ENCODE measurements at regions not wholly inside any gene's neighbourhood (a gene's known extent, or its start where the extent isn't known, plus 50 kb on each side); places are given as distances from the start of the nearest gene placed in this dataset.

GRCh38 chr12:23005387-23005786 is 380.4 kb downstream of the ETNK1 start:
- ChIA-PET CTCF (no interaction called here), POLR2A (no interaction called here)
- no peaks in the 10 kb centered on the region for H3K9me3 Mint-ChIP-seq (ENCODE audit: unreplicated experiment)
- H3K27ac Mint-ChIP-seq (ENCODE audit: unreplicated experiment), result no peak overlapping the region
- DNase-seq, result no peak
- intact Hi-C loops (cut with micrococcal nuclease; ENCODE audit: unreplicated experiment), result no loop called here
- no peaks in the 10 kb centered on the region for H3K4me1 Mint-ChIP-seq (ENCODE audit: low read depth, unreplicated experiment)
- Histone ChIP-seq H3K4me1 (no peaks in the 10 kb centered on the region), H3K9me3 (no peaks in the 10 kb centered on the region), H3K27me3 (replicated peaks; ENCODE audit: control insufficient read depth, insufficient read depth, low read length) (no peaks in the 10 kb centered on the region), H3K4me3 (ENCODE audit: low read depth, low read length) (no peak overlapping the region), H3K36me3 (ENCODE audit: control insufficient read depth, insufficient read depth, low read length) (no peaks in the 10 kb centered on the region)
- TF ChIP-seq, protein P1, sequence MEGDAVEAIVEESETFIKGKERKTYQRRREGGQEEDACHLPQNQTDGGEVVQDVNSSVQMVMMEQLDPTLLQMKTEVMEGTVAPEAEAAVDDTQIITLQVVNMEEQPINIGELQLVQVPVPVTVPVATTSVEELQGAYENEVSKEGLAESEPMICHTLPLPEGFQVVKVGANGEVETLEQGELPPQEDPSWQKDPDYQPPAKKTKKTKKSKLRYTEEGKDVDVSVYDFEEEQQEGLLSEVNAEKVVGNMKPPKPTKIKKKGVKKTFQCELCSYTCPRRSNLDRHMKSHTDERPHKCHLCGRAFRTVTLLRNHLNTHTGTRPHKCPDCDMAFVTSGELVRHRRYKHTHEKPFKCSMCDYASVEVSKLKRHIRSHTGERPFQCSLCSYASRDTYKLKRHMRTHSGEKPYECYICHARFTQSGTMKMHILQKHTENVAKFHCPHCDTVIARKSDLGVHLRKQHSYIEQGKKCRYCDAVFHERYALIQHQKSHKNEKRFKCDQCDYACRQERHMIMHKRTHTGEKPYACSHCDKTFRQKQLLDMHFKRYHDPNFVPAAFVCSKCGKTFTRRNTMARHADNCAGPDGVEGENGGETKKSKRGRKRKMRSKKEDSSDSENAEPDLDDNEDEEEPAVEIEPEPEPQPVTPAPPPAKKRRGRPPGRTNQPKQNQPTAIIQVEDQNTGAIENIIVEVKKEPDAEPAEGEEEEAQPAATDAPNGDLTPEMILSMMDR (IDR thresholded peaks at IDR 0.05; ENCODE audit: insufficient read depth in 1 of 2, low read depth in 1 of 2, low read length in 1 of 2, severe bottlenecking in 1 of 2, unreplicated experiment in 1 of 2), result no peak
- H3K4me3 Mint-ChIP-seq (ENCODE audit: unreplicated experiment), result no peak overlapping the region
- BruUV-seq (replicated peaks), result no TSS peak
- H3K27me3 Mint-ChIP-seq (ENCODE audit: insufficient read depth, unreplicated experiment), result no peaks in the 10 kb centered on the region
- H3K36me3 Mint-ChIP-seq (ENCODE audit: insufficient read depth, unreplicated experiment), result no peaks in the 10 kb centered on the region

DNA sequence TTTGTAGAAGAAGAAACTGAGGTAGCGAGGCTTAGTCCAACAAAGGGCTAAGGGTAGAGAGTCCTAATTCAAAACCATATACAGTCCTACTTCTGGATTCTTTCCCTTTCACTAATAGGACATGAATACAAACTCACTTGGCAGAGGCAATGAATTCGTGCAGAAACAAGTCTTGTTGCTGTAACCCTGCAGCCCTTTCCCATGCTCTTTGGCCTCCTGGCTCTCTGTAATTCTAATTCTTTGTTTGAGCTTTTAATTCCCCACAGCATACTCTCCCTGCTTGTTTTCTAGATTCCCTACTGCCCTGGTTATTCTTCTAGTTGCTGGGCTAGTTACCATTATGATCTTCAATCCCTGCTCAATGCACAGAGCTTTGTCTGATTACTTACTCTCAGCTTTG is 381.4 kb downstream of the ETNK1 start:
- no peaks in the 10 kb centered on the region for H3K27me3 Mint-ChIP-seq (ENCODE audit: insufficient read depth, unreplicated experiment)
- Histone ChIP-seq H3K27me3 (replicated peaks; ENCODE audit: control insufficient read depth, insufficient read depth, low read length) (no peaks in the 10 kb centered on the region), H3K36me3 (ENCODE audit: control insufficient read depth, insufficient read depth, low read length) (no peaks in the 10 kb centered on the region), H3K9me3 (no peaks in the 10 kb centered on the region), H3K4me1 (no peaks in the 10 kb centered on the region), H3K4me3 (ENCODE audit: low read depth, low read length) (no peak overlapping the region)
- H3K36me3 Mint-ChIP-seq (ENCODE audit: insufficient read depth, unreplicated experiment), result no peaks in the 10 kb centered on the region
- POLR2A ChIA-PET, result no interaction called here
- BruUV-seq (replicated peaks), result no TSS peak
- no peak overlapping the region for H3K27ac Mint-ChIP-seq (ENCODE audit: unreplicated experiment)
- CTCF ChIA-PET, result no interaction called here
- intact Hi-C loops (cut with micrococcal nuclease; ENCODE audit: unreplicated experiment), result no loop called here
- H3K4me3 Mint-ChIP-seq (ENCODE audit: unreplicated experiment), result no peak overlapping the region
- no peaks in the 10 kb centered on the region for H3K9me3 Mint-ChIP-seq (ENCODE audit: unreplicated experiment)
- DNase-seq, result no peak
- H3K4me1 Mint-ChIP-seq (ENCODE audit: low read depth, unreplicated experiment), result no peaks in the 10 kb centered on the region
- TF ChIP-seq, protein P1 (IDR thresholded peaks at IDR 0.05; ENCODE audit: insufficient read depth in 1 of 2, low read depth in 1 of 2, low read length in 1 of 2, severe bottlenecking in 1 of 2, unreplicated experiment in 1 of 2), result no peak

DNA sequence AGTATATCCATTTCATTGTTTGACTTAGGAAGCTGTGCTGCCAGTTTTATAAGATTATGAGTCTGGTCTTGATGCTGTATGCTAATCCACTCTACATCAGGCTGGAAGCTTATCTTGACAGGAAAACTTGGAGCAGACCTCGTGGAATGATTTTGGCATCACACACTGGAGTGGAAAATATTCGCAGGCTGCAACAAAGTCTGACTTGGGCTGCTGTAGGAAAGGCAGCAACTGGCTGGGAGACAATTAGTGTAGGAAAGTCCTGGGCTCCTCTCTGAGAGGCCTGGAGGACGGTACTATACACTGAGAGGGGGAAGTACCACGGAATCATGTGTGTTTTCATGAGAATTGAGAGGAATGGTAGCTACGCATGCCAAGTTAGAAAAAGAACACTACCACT is 383.7 kb downstream of the ETNK1 start:
- BruUV-seq (replicated peaks), result no TSS peak
- no peaks in the 10 kb centered on the region for H3K36me3 ChIP-seq (ENCODE audit: control insufficient read depth, insufficient read depth, low read length)

More for the DNA sequence above, 383.7 kb downstream of the ETNK1 start:
- Mint-ChIP-seq H3K9me3 (ENCODE audit: unreplicated experiment) (no peaks in the 10 kb centered on the region), H3K4me3 (ENCODE audit: unreplicated experiment) (no peak overlapping the region), H3K27ac (ENCODE audit: unreplicated experiment) (no peak overlapping the region), H3K36me3 (ENCODE audit: insufficient read depth, unreplicated experiment) (no peaks in the 10 kb centered on the region), H3K4me1 (ENCODE audit: low read depth, unreplicated experiment) (no peaks in the 10 kb centered on the region), H3K27me3 (ENCODE audit: insufficient read depth, unreplicated experiment) (no peaks in the 10 kb centered on the region)
- CTCF ChIA-PET, result no interaction called here
- Histone ChIP-seq H3K9me3 (no peaks in the 10 kb centered on the region), H3K4me3 (ENCODE audit: low read depth, low read length) (no peak overlapping the region), H3K4me1 (no peaks in the 10 kb centered on the region), H3K27me3 (replicated peaks; ENCODE audit: control insufficient read depth, insufficient read depth, low read length) (no peaks in the 10 kb centered on the region)
- TF ChIP-seq, protein P1 (IDR thresholded peaks at IDR 0.05; ENCODE audit: insufficient read depth in 1 of 2, low read depth in 1 of 2, low read length in 1 of 2, severe bottlenecking in 1 of 2, unreplicated experiment in 1 of 2), result no peak
- POLR2A ChIA-PET, result no interaction called here
- no peak for DNase-seq
- intact Hi-C loops (cut with micrococcal nuclease; ENCODE audit: unreplicated experiment), result no loop called here

Data from Caco-2 (cell line).